ENCODE measurements at regions not wholly inside any gene's neighbourhood (a gene's known extent, or its start where the extent isn't known, plus 50 kb on each side); places are given as distances from the start of the nearest gene placed in this dataset.

DNA sequence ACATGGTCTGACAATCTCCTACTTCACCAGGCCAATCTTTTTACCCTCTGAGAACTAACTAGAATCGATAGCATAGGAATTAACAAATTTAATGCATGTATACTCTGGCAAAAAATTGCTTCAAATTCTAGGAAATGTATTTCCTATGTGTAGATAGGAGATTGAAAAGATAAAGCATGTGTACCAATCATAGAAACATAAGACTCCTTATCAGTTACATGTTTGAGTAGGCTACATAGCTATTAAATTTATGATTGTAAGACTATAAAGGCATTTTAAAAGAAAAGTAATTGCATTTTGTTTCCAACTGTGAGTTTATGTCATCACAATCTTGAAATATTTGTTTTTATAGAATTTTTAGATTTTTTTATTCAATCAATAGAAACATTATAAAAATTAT, 196.6 kb upstream of the HEY2 start:
- no peak overlapping the region for H3K4me3 ChIP-seq (ENCODE audit: insufficient read depth, low read depth, low read length)
- H3K56ac ChIP-seq (ENCODE audit: extremely low read depth, insufficient read depth, low read length), result no peak overlapping the region
- no peaks in the 10 kb centered on the region for H3K9me1 ChIP-seq (ENCODE audit: insufficient read depth, low read length)
- no peak overlapping the region for H4K8ac ChIP-seq (ENCODE audit: low read depth in 2 of 2, low read length in 2 of 2)
- no peak overlapping the region for H4K5ac ChIP-seq (ENCODE audit: low read depth, low read length)
- no peak overlapping the region for H3K14ac ChIP-seq (replicated peaks; ENCODE audit: low read depth, low read length)
- H3K79me1 ChIP-seq (ENCODE audit: low read depth in 1 of 2, low read length in 2 of 2), result no peaks in the 10 kb centered on the region
- in situ Hi-C loops (cut with MboI; ENCODE audit: low sequenced_read_pairs), result no loop called here
- H3K27me3 ChIP-seq (ENCODE audit: control insufficient read depth, insufficient read depth, low read length), result no peaks in the 10 kb centered on the region; the same call in none of the 2 replicates
- H2BK5ac ChIP-seq (ENCODE audit: low read depth, low read length, poor library complexity, severe bottlenecking), result no peak overlapping the region
- BruUV-seq (replicated peaks), result no TSS peak
- ChIA-PET CTCF (interaction anchor here (1.0 kb wide), 1 partner anchor 13 kb away, joined by 3 read pairs; no protein-coding TSS in a partner anchor), POLR2A (ENCODE audit: unreplicated experiment) (no interaction called here)
- H4K20me1 ChIP-seq (ENCODE audit: insufficient read depth, low read length), result no peaks in the 10 kb centered on the region
- no peak overlapping the region for H3K4me2 ChIP-seq (ENCODE audit: low read depth, low read length)
- no peaks in the 10 kb centered on the region for H3K4me1 ChIP-seq (ENCODE audit: control insufficient read depth, insufficient read depth, low read length)
- H2AK5ac ChIP-seq (ENCODE audit: low read depth, low read length), result no peak overlapping the region
- no peak overlapping the region for H4K91ac ChIP-seq (ENCODE audit: insufficient read depth, low read depth, low read length)
- H3K9ac ChIP-seq (ENCODE audit: low read depth, low read length), result no peak overlapping the region
- no peak overlapping the region for H3K23ac ChIP-seq (ENCODE audit: low read depth, low read length)
- ATAC-seq (ENCODE audit: low read depth), result no peak
- H2BK120ac ChIP-seq (ENCODE audit: low read depth, low read length), result no peak overlapping the region
- no peak overlapping the region for H2AK9ac ChIP-seq (replicated peaks; ENCODE audit: low read depth, low read length, poor library complexity)
- no peak overlapping the region for H2AFZ ChIP-seq (replicated peaks; ENCODE audit: low read length, poor library complexity)
- H2BK20ac ChIP-seq (ENCODE audit: low read depth, low read length), result no peak overlapping the region
- H3K36me3 ChIP-seq (ENCODE audit: control insufficient read depth, insufficient read depth, low read length), result no peaks in the 10 kb centered on the region
- no CpG with 5 or more reads among the region's 1 CpG for WGBS, 2 experiments (ENCODE audit: extremely low coverage in 2 of 2, insufficient read length in 1 of 2)
- intact Hi-C loops (cut with micrococcal nuclease), result no loop called here
- no peak for DNase-seq
- no peak overlapping the region for H3K27ac ChIP-seq (ENCODE audit: insufficient read depth, low read length)
- TF ChIP-seq MXI1 (IDR thresholded peaks at IDR 0.05; ENCODE audit: borderline replicate concordance, low read depth, low read length) (no peak), RFX5 (IDR thresholded peaks at IDR 0.05; ENCODE audit: low read depth, low read length) (no peak), POLR2A (IDR thresholded peaks at IDR 0.05; ENCODE audit: low read depth, low read length) (no peak), MAZ (IDR thresholded peaks at IDR 0.05; ENCODE audit: borderline replicate concordance, low read depth, low read length) (no peak), BHLHE40 (IDR thresholded peaks at IDR 0.05; ENCODE audit: low read depth, low read length) (no peak), CEBPB (IDR thresholded peaks at IDR 0.05; ENCODE audit: low read depth, low read length) (no peak)
- TF ChIP-seq, protein P1, sequence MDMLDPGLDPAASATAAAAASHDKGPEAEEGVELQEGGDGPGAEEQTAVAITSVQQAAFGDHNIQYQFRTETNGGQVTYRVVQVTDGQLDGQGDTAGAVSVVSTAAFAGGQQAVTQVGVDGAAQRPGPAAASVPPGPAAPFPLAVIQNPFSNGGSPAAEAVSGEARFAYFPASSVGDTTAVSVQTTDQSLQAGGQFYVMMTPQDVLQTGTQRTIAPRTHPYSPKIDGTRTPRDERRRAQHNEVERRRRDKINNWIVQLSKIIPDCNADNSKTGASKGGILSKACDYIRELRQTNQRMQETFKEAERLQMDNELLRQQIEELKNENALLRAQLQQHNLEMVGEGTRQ (IDR thresholded peaks at IDR 0.05; ENCODE audit: low read depth, low read length), result no peak
- TF ChIP-seq, protein P2, sequence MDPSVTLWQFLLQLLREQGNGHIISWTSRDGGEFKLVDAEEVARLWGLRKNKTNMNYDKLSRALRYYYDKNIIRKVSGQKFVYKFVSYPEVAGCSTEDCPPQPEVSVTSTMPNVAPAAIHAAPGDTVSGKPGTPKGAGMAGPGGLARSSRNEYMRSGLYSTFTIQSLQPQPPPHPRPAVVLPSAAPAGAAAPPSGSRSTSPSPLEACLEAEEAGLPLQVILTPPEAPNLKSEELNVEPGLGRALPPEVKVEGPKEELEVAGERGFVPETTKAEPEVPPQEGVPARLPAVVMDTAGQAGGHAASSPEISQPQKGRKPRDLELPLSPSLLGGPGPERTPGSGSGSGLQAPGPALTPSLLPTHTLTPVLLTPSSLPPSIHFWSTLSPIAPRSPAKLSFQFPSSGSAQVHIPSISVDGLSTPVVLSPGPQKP (IDR thresholded peaks at IDR 0.05; ENCODE audit: borderline replicate concordance, low read depth, low read length), result no peak
- no peaks in the 10 kb centered on the region for H3K9me3 ChIP-seq (ENCODE audit: control insufficient read depth, insufficient read depth, low read length)
- no peak overlapping the region for H2BK15ac ChIP-seq (ENCODE audit: low read depth, low read length)
- no peak overlapping the region for H3K18ac ChIP-seq (ENCODE audit: low read depth, low read length)
- no peak overlapping the region for H3K4ac ChIP-seq (ENCODE audit: low read depth, low read length)
- dilution Hi-C loops (cut with HindIII; ENCODE audit: low sequenced_read_pairs, unreplicated experiment), result no loop called here
